ENCODE measurements at regions not wholly inside any gene's neighbourhood (a gene's known extent, or its start where the extent isn't known, plus 50 kb on each side); places are given as distances from the start of the nearest gene placed in this dataset.

GRCh38 chr18:14963246-14963645 is 215.3 kb downstream of the ANKRD30B start:
- intact Hi-C loops (cut with micrococcal nuclease; ENCODE audit: unreplicated experiment) (loop anchor here (10.0 kb wide), 1 partner anchor 58 kb away; no protein-coding TSS in a partner anchor), in situ Hi-C loops (cut with HindIII; ENCODE audit: low pct_unique_long_range_greater_than_20kb, low sequenced_read_pairs) (no loop called here)
- H3K4me3 ChIP-seq (ENCODE audit: low read depth in 2 of 2, low read length in 2 of 2) = no peak overlapping the region
- ChIA-PET CTCF (no interaction called here), POLR2A (no interaction called here)
- H3K9me3 ChIP-seq (ENCODE audit: control insufficient read depth, insufficient read depth, low read depth, low read length) = no peaks in the 10 kb centered on the region
- H3K36me3 ChIP-seq (ENCODE audit: control insufficient read depth, insufficient read depth, low read length) = no peaks in the 10 kb centered on the region
- H3K4me1 ChIP-seq (ENCODE audit: control insufficient read depth, insufficient read depth, low read length) = no peaks in the 10 kb centered on the region
- no TSS peak for BruUV-seq (replicated peaks)
- TF ChIP-seq TCF7L2 (IDR thresholded peaks at IDR 0.05; ENCODE audit: low read depth, low read length) (no peak), POLR2AphosphoS5 (IDR thresholded peaks at IDR 0.05; ENCODE audit: low read depth, low read length) (no peak), SIN3A (IDR thresholded peaks at IDR 0.05; ENCODE audit: borderline replicate concordance, insufficient read depth, low read depth, low read length) (no peak), REST (IDR thresholded peaks at IDR 0.05; ENCODE audit: insufficient read depth in 1 of 2, low read depth in 2 of 2, low read length in 1 of 2) (no peak), CTCF (IDR thresholded peaks at IDR 0.05) (no peak)
- ATAC-seq (no peak), DNase-seq (ENCODE audit: low read depth, low spot score) (no peak)
- no peaks in the 10 kb centered on the region for H3K27me3 ChIP-seq (ENCODE audit: control insufficient read depth, insufficient read depth, low read length)
- no peak overlapping the region for H3K27ac ChIP-seq (ENCODE audit: low read length)

- Histone ChIP-seq H3K4me3 (ENCODE audit: low read depth in 2 of 2, low read length in 2 of 2) (no peak overlapping the region), H3K4me1 (ENCODE audit: control insufficient read depth, insufficient read depth, low read length) (no peaks in the 10 kb centered on the region), H3K27ac (ENCODE audit: low read length) (no peak overlapping the region), H3K36me3 (ENCODE audit: control insufficient read depth, insufficient read depth, low read length) (no peaks in the 10 kb centered on the region), H3K27me3 (ENCODE audit: control insufficient read depth, insufficient read depth, low read length) (no peaks in the 10 kb centered on the region), H3K9me3 (ENCODE audit: control insufficient read depth, insufficient read depth, low read depth, low read length) (no peaks in the 10 kb centered on the region)
- POLR2A ChIA-PET = no interaction called here
- no TSS peak for BruUV-seq (replicated peaks)
- in situ Hi-C loops (cut with HindIII; ENCODE audit: low pct_unique_long_range_greater_than_20kb, low sequenced_read_pairs) (no loop called here), intact Hi-C loops (cut with micrococcal nuclease; ENCODE audit: unreplicated experiment) (loop anchor here (10.0 kb wide), 1 partner anchor 59 kb away; no protein-coding TSS in a partner anchor)
- no peak for ATAC-seq
- CTCF ChIA-PET = no interaction called here
- TF ChIP-seq REST (IDR thresholded peaks at IDR 0.05; ENCODE audit: insufficient read depth in 1 of 2, low read depth in 2 of 2, low read length in 1 of 2) = no peak
- no peak for TF ChIP-seq POLR2AphosphoS5 (IDR thresholded peaks at IDR 0.05; ENCODE audit: low read depth, low read length)
- TF ChIP-seq TCF7L2 (IDR thresholded peaks at IDR 0.05; ENCODE audit: low read depth, low read length) = no peak
- no peak for TF ChIP-seq SIN3A (IDR thresholded peaks at IDR 0.05; ENCODE audit: borderline replicate concordance, insufficient read depth, low read depth, low read length)
- no peak for TF ChIP-seq CTCF (IDR thresholded peaks at IDR 0.05)
- no peak for DNase-seq (ENCODE audit: low read depth, low spot score)
Observed at GRCh38 chr18:14964002-14964401, 216.0 kb downstream of the ANKRD30B start.

Measured in Panc1 (cell line).